Suppressor macrophage treated with lipopolysaccharide for 1 hour (primary cell): ENCODE measurements at regions not wholly inside any gene's neighbourhood (a gene's known extent, or its start where the extent isn't known, plus 50 kb on each side); places are given as distances from the start of the nearest gene placed in this dataset.

ENCODE experiments used
- DNase-seq, 3 donors: peaks; one replicate each; pipeline ENCODE4 v3.0.0-alpha.2; 2020 to 2022

GRCh38 chr11:86726118-86726753 is 53.8 kb upstream of the ME3 start:
- DNase-seq, result no peak

- no peak for DNase-seq
Observed at GRCh38 chr11:86724137-86724536, 51.7 kb upstream of the ME3 start.

- DNase-seq, result no peak
Observed at GRCh38 chr11:86723281-86723680, 50.9 kb upstream of the ME3 start.

DNA sequence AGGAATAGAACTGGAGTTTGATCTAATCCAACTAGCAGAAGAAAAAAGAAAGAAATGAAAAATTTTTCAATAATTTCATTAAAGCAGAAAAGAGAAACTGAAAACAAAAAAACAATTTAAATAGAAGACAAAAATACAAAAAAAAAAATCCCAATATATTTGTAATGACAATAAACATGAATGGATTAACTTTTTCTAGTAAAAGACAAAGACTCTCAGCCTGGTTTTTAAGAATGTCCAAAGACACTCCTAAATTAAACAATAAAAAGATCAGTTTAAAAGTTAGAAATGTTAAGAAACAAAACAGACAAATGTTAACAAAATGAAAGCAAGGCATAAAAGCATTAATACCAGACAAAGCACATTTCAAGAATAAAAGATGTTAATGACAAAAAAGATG is 50.3 kb upstream of the ME3 start:
- DNase-seq, result no peak
